Midbrain (tissue), 1 donor: ENCODE measurements at regions not wholly inside any gene's neighbourhood (a gene's known extent, or its start where the extent isn't known, plus 50 kb on each side); places are given as distances from the start of the nearest gene placed in this dataset.

Experiments
- DNase-seq: peaks from one replicate; lab custom pipeline; 2025; lab: John Stamatoyannopoulos, UW

DNA sequence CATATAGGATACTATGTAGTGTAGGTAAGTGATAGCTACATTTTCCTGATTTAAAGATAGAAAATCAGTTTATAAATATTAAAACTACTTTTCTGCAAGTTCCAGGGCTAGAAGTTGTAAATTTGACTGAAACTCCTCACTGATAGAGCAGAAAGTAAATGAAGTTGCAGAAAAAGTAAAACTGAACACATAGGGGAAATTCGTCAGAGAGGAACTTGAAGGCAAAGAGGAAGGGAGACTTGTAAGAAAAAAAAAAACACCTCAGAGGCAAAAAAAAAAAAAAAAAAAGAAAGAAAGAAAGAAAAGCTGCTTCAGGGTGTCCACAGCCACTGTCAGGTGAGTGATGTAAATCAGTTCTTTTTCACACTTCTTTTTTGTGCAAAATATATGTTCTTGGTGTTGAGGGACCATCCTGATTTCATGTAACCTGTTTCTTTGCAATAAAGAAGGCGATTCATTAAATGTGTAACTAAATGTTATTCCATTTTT is 336.2 kb upstream of the ZNF462 start:
- no peak for DNase-seq

DNA sequence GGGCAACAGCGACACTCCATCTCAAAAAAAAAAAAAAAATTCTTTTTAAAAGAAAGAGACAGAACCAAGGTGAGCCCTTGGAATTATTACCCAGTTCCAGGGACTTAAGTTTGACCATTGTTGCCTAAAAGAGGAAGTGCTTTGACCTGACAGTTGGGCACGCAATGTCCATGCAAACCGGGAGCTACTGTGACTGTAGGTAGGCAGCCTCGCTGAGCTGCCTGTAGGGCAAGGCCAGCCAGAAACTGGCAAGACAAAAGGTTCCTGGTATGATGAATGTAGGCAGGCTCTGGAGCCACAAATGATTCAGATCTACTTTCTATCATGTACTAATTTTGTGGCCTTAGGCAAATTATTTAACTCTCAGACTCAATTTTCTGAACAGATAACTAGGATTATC is 334.8 kb upstream of the ZNF462 start:
- DNase-seq = no peak

DNA sequence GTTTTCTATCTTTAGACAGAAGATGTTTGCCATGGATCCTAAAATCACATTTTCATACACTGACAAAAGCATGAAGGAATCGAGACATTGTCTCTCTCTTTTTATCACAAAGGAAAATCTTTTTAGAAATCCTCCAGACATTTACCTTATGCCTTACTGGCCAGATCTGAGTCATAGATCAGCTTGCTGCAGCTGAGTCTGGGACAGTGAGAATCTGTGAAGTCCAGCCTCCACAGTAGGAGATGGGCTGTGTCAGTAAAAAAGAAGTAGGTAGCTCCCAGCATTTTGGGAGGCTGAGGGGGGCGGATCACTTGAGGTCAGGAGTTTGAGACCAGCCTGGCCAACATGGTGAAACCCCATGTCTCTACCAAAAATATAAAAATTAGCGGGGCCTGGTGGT is 333.4 kb upstream of the ZNF462 start:
- DNase-seq = no peak

GRCh38 chr9:106531491-106531890 is 331.5 kb upstream of the ZNF462 start:
- no peak for DNase-seq

DNA sequence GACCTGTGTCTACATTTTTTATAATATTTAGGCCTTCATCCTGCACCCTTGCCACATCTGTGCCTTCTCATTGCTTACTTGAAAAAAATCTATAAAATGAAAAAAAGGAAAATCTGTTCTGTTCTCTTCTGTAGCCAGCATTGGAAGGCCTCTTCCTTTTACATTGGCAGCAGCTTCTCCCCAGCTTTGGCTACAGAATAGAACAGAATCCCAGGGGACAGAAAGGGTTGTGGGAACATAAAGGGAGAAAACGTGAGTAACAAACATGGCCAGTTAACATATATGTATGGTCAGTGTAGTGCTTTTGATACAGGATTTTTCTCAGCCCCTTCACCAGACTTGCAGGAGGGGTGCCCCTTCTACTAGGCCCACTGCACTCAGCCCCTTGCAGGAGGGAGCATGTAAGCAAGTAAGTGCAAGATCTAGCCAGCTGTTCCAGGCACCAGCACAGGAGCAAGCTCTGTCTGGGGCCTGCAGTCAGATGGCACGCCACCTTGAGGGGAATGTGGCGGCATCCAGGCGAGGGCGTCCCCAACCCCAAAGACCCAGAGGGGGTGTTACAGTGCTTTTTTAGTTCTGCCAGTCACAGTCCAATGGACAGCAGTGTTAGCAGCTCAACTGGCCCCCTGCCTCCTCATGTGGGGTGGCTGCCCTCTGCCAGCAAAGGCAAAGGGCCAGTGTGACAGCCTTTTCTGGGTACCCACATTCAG is 330.5 kb upstream of the ZNF462 start:
- no peak for DNase-seq

GRCh38 chr9:106534800-106535199 is 328.2 kb upstream of the ZNF462 start:
- DNase-seq = no peak

DNA sequence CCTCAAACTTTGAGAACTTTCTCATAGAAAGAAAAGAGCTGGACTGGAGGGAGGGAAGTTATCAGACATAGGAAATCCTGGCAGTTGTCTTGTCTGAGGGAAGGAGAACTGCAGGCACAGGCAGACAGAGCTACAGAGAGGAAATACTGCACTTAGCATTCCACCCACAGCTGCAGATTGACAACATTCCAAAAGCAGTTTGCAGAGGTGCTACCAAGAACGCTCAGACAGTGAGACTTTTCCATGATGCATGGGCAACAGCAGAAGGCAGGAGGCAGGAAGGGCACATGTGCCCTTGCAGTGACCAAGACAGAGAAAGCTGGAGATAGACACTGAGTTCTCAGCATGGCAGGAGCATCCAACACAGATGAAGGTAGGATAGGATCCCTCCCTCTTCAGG is 327.5 kb upstream of the ZNF462 start:
- no peak for DNase-seq

GRCh38 chr9:106557996-106558667 is 304.8 kb upstream of the ZNF462 start:
- no peak for DNase-seq

GRCh38 chr9:106560540-106560939 is 302.4 kb upstream of the ZNF462 start:
- DNase-seq = no peak

GRCh38 chr9:106575823-106576222 is 287.1 kb upstream of the ZNF462 start:
- DNase-seq = no peak

GRCh38 chr9:106576232-106576760 is 286.7 kb upstream of the ZNF462 start:
- no peak for DNase-seq

DNA sequence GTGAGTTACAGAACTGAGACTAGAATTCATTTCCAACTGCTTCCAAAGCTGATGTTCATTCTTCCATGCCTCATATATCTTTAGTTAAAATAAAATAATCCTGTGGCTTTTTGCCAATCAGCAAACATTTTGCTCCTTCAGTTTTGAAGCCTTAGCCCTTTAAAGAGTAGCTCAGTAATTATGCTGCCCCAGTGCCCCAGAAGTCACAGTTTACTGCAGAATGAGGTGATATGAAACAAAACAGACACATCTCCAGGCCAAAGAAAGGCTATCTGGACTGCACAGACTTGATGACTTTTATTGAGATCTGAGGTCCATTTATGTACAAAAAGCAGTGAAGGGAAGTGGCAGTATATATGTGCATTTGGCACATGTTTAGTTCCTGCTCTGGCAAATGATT is 285.8 kb upstream of the ZNF462 start:
- DNase-seq = no peak

DNA sequence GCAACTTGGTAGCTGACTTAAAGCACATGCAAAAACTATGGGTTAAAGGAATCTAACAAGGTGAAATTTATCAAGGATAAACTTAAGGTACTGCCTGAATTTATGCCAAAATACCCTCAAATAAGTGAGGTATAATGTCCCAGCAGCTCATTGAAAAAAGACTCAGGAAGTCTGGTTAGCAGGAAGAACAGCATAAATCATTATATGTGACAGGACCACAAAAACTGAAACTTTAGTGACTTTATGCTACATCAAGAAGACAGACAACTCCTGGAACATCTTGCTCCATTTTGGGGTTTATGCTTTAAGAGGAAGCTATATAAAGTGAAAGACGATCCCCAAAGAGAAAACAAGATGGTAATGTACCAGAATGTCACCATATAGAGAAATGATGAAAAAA is 282.4 kb upstream of the ZNF462 start:
- DNase-seq = no peak

- DNase-seq = no peak
Measured at GRCh38 chr9:106581973-106582372, 281.0 kb upstream of the ZNF462 start.

- no peak for DNase-seq
Measured at GRCh38 chr9:106583751-106584150, 279.2 kb upstream of the ZNF462 start.

GRCh38 chr9:106587042-106587441 is 275.9 kb upstream of the ZNF462 start:
- no peak for DNase-seq

DNA sequence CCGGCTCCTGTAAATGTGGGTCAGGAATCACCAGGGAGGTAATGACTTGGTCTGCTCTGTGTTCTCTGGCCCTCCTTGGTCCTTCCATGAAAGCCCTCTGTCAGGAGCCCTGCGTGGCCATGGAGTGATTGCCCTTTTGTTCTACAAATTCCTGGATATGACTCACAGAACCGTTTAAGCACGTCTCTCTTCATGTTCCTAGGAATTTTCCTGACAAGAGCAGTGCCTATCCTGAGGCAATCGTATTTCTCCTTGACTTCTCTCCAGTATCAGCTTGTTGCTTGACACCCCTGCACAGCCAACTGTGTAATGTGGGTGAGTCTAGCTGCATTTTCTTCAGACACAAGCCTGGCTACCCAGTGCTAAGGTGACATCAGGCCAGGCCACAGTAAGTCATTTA is 274.3 kb upstream of the ZNF462 start:
- DNase-seq = no peak

DNA sequence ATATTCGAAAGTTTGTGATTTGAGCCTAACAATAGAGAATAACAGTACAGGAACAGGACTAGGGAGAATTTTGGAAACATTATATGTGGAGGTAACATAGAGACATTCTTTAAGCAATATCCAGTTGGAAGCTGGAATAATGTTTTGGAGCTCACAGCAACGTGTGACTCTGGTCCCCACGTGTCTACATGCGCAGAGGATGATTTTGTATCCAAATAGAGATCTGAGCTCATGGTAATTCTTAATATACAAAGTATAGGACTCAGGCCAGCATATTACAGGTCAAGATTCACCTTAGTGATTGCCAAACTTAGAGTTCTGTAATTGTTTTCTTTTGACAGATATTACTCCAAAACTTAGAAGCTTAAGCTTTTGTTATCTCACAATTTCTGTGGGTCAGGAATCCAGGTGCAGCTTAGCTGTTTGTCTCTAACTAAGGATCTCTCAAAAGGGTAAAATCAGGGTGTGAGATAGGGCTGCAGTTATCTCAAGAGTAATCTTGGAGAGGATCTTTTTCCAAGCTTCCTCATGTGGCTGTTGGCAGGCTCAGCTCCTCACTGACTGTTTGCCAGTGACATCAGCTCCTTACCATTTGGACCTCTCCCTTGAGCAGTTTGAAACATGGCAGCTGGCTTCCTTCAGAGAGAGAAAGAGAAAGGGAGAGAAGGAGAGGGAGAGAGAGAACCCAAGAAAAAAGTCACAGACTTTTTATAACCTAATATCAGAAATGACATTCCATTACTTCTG is 272.0 kb upstream of the ZNF462 start:
- no peak for DNase-seq

DNA sequence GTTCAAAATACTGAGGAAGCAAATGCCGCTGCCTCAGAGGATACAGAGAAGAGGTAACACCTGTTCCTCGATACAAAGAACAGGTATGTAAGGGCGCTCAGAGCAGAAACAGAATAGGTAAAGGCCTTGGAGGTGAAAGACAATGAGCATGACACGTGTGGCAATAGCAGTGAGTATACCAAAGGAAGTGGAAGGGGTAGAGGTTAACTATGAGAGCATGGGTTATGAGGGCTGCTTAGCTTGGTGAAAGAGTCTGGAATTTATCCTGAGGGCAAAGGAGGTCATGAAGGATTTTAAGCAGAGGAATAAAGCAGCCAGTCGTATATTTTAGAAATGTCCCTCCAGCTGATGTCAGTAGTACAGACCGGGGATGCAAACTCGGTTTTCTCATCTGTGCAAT is 269.8 kb upstream of the ZNF462 start:
- no peak for DNase-seq

DNA sequence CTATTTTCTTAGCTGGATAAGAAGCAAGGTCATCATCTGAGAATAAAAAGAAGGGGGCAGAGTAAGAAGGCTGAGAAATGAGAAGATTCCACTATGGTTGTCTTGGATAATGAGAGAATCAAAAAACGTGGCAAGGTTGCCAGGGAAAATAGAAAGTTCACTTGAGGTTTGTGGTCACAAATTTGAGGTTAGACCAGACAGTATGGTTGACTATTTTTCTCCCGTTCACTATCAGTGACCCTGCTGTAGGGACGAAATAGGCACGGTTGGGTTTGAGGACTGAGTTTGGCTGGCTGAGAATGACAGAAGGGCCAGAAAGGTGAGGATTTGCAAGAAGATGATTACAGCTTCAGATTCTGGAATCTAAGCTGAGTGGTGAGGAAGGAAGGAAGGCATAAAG is 266.0 kb upstream of the ZNF462 start:
- DNase-seq = no peak

DNA sequence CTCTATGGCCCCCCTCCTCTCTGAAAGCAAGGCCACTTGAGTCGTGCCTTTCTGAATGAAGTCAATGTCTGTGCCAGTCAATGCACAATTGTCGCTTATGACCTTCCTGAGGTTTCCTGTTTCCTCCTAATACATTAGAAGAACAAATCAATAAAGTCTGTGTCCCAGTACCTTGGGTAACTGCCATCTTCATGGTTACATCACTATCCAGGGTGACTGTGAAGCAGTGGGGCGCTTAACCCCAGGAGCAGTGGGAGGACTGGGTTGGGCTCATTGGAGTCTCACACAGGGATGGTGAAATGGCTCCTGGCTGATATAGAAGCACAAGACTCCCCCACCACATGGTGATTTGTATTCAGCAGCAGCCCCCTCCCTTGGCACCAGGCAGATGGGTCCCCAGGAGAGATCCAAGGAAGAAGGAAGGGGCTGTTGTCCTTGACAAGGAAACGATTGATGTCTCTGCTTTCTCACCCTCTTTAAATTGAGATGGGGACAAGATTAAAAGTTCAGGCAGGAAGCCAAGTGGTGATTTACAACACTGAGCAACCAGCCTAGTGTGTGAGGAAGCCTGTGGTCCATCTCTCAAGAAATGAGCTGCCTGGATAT is 261.9 kb upstream of the ZNF462 start:
- no peak for DNase-seq

DNA sequence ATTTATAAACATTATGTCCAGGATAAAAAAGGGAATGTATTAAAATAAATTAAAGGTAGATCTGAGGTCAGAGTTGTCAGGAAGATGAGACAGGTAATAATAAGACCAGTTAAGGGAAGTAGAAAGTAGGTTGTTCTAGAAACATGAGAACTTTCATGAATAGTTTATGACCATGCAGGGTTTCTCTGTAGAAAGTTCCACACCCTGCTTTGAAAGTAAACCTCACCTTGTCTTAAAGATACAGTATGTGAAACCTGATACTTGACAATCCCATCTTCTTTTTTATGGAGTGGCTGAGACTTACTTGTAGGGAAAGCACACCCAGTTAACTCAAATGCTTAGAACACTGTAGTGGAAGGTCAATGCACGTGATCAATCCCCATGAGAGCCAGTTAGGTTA is 260.6 kb upstream of the ZNF462 start:
- DNase-seq = no peak
